ACC112 (cell line): ENCODE measurements at regions not wholly inside any gene's neighbourhood (a gene's known extent, or its start where the extent isn't known, plus 50 kb on each side); places are given as distances from the start of the nearest gene placed in this dataset.

Experiments used
- H2AFZ ChIP-seq: fragments of 200-600 bp; sonication (generic); one replicate; pipeline ENCODE4 v1.6.0; 2017; ENCODE audit warnings: antibody characterized with exemption, low read length; ENCODE audit not compliant: unreplicated experiment
- H3K27ac ChIP-seq: fragments of 200-600 bp; sonication (generic); 2 replicates; pipeline ENCODE4 v1.5.1; 2014; ENCODE audit warnings: low read depth, mild to moderate bottlenecking, antibody characterized with exemption, low read length, moderate library complexity
- H3K27me3 ChIP-seq: fragments of 200-600 bp; sonication (generic); 2 replicates; pipeline ENCODE4 v1.6.1; 2014; ENCODE audit warnings: mild to moderate bottlenecking, antibody characterized with exemption, low read length, moderate library complexity, mixed read lengths; ENCODE audit not compliant: insufficient read depth
- H3K36me3 ChIP-seq: fragments of 200-600 bp; sonication (generic); 2 replicates; pipeline ENCODE4 v1.6.1; 2016; ENCODE audit warnings: mild to moderate bottlenecking, antibody characterized with exemption, low read length, moderate library complexity, mixed read lengths; ENCODE audit not compliant: insufficient read depth
- H3K4me1 ChIP-seq: fragments of 200-600 bp; sonication (generic); one replicate; pipeline ENCODE4 v1.6.1; 2016; ENCODE audit warnings: low read length, mixed read lengths; ENCODE audit not compliant: insufficient read depth, unreplicated experiment, control insufficient read depth
- H3K4me3 ChIP-seq: fragments of 200-600 bp; sonication (generic); 2 replicates; pipeline ENCODE4 v1.5.1; 2014; ENCODE audit warnings: mild to moderate bottlenecking, low read depth, low read length
- H3K79me2 ChIP-seq: fragments of 200-600 bp; sonication (generic); one replicate; pipeline ENCODE4 v1.6.0; 2016; ENCODE audit warnings: low read length; ENCODE audit not compliant: control insufficient read depth, unreplicated experiment, insufficient read depth

- no peak overlapping the region for H3K27ac ChIP-seq
- peaks cover 7% of the 10 kb centered on the region for H3K4me1 ChIP-seq
- H3K27me3 ChIP-seq: peaks cover 23% of the 10 kb centered on the region; the same call in 1 of the 2 replicates
- no peaks in the 10 kb centered on the region for H3K36me3 ChIP-seq
- peak overlapping the region; percentile 61 for H2AFZ ChIP-seq
- no peaks in the 10 kb centered on the region for H3K79me2 ChIP-seq
- peak overlapping the region; percentile 81 for H3K4me3 ChIP-seq
Observed at GRCh38 chr9:129437626-129438323, 183.1 kb downstream of the C9orf50 start.

GRCh38 chr9:129436751-129437625 is 183.9 kb downstream of the C9orf50 start:
- peaks cover 23% of the 10 kb centered on the region; the same call in 1 of the 2 replicates for H3K27me3 ChIP-seq
- no peaks in the 10 kb centered on the region for H3K36me3 ChIP-seq
- H2AFZ ChIP-seq: peak overlapping the region; percentile 61
- H3K79me2 ChIP-seq: no peaks in the 10 kb centered on the region
- H3K27ac ChIP-seq: no peak overlapping the region
- peak overlapping the region; percentile 81 for H3K4me3 ChIP-seq
- peaks cover 7% of the 10 kb centered on the region for H3K4me1 ChIP-seq

GRCh38 chr9:129435988-129436717 is 184.7 kb downstream of the C9orf50 start:
- H3K27me3 ChIP-seq: peaks cover 23% of the 10 kb centered on the region; the same call in 1 of the 2 replicates
- no peak overlapping the region; the same call in 1 of the 2 replicates for H3K4me3 ChIP-seq
- H3K36me3 ChIP-seq: no peaks in the 10 kb centered on the region
- no peak overlapping the region for H2AFZ ChIP-seq
- peaks cover 7% of the 10 kb centered on the region for H3K4me1 ChIP-seq
- no peak overlapping the region for H3K27ac ChIP-seq
- H3K79me2 ChIP-seq: no peaks in the 10 kb centered on the region

GRCh38 chr9:129435291-129435690 is 185.6 kb downstream of the C9orf50 start:
- H3K27ac ChIP-seq: no peak overlapping the region
- H3K27me3 ChIP-seq: peaks cover 23% of the 10 kb centered on the region; the same call in 1 of the 2 replicates
- H3K79me2 ChIP-seq: no peaks in the 10 kb centered on the region
- no peaks in the 10 kb centered on the region for H3K36me3 ChIP-seq
- no peak overlapping the region for H3K4me3 ChIP-seq
- H3K4me1 ChIP-seq: peaks cover 7% of the 10 kb centered on the region
- no peak overlapping the region for H2AFZ ChIP-seq

GRCh38 chr9:129434187-129434586 is 186.7 kb downstream of the C9orf50 start:
- H3K27ac ChIP-seq: no peak overlapping the region
- peaks cover 7% of the 10 kb centered on the region for H3K4me1 ChIP-seq
- peaks cover 23% of the 10 kb centered on the region; the same call in 1 of the 2 replicates for H3K27me3 ChIP-seq
- H3K4me3 ChIP-seq: no peak overlapping the region
- H3K79me2 ChIP-seq: no peaks in the 10 kb centered on the region
- no peak overlapping the region for H2AFZ ChIP-seq
- no peaks in the 10 kb centered on the region for H3K36me3 ChIP-seq

- Histone ChIP-seq H3K27me3 (peaks cover 10% of the 10 kb centered on the region; the same call in 1 of the 2 replicates), H2AFZ (no peak overlapping the region), H3K36me3 (no peaks in the 10 kb centered on the region), H3K4me3 (no peak overlapping the region), H3K4me1 (peaks cover 3% of the 10 kb centered on the region), H3K79me2 (no peaks in the 10 kb centered on the region), H3K27ac (no peak overlapping the region)
Observed at GRCh38 chr9:129432297-129433154, 188.4 kb downstream of the C9orf50 start.

- Histone ChIP-seq H3K36me3 (no peaks in the 10 kb centered on the region), H3K4me3 (no peak overlapping the region), H3K27ac (no peak overlapping the region), H3K79me2 (no peaks in the 10 kb centered on the region), H3K27me3 (no peaks in the 10 kb centered on the region), H2AFZ (no peak overlapping the region), H3K4me1 (no peaks in the 10 kb centered on the region)
Observed at GRCh38 chr9:129430940-129431643, 189.8 kb downstream of the C9orf50 start.

GRCh38 chr9:129428864-129429577 is 191.9 kb downstream of the C9orf50 start:
- Histone ChIP-seq H3K36me3 (no peaks in the 10 kb centered on the region), H3K27ac (no peak overlapping the region), H3K79me2 (no peaks in the 10 kb centered on the region), H3K27me3 (no peaks in the 10 kb centered on the region), H3K4me3 (no peak overlapping the region), H3K4me1 (no peaks in the 10 kb centered on the region), H2AFZ (no peak overlapping the region)

GRCh38 chr9:129427149-129427548 is 193.8 kb downstream of the C9orf50 start:
- H3K27ac ChIP-seq: no peak overlapping the region
- no peak overlapping the region for H3K4me3 ChIP-seq
- no peaks in the 10 kb centered on the region for H3K79me2 ChIP-seq

More at GRCh38 chr9:129427149-129427548, 193.8 kb downstream of the C9orf50 start:
- Histone ChIP-seq H3K36me3 (no peaks in the 10 kb centered on the region), H2AFZ (no peak overlapping the region), H3K27me3 (no peaks in the 10 kb centered on the region), H3K4me1 (peaks cover 8% of the 10 kb centered on the region)
